GM23338 (cell line): ENCODE measurements at regions not wholly inside any gene's neighbourhood (a gene's known extent, or its start where the extent isn't known, plus 50 kb on each side); places are given as distances from the start of the nearest gene placed in this dataset.

Source experiments
- ATAC-seq: fragments of 200-7000 bp; cut with Tn5 transposase; 3 replicates; pipeline ENCODE4 v1.9.1; 2020
- DNase-seq: peaks from one replicate; pipeline ENCODE4 v3.0.0-alpha.2; 2015; ENCODE audit warnings: low spot score
- H2AFZ ChIP-seq: fragments of 200-600 bp; sonication (generic); 2 replicates; pipeline ENCODE4 v1.8.0; 2016; ENCODE audit warnings: antibody characterized with exemption, mild to moderate bottlenecking, moderate library complexity
- H3F3A ChIP-seq: fragments of 200-600 bp; sonication (generic); replicated peaks from 2 replicates; pipeline ENCODE4 v1.8.0; 2017; ENCODE audit warnings: antibody characterized with exemption, mixed run types, low read depth
- H3K27ac ChIP-seq: fragments of 200-600 bp; sonication (generic); 2 replicates; pipeline ENCODE4 v1.6.1; 2016; ENCODE audit warnings: low read depth
- H3K27me3 ChIP-seq: fragments of 200-600 bp; sonication (generic); 2 replicates; pipeline ENCODE4 v1.8.0; 2016; ENCODE audit warnings: mild to moderate bottlenecking, mixed run types, moderate library complexity; ENCODE audit not compliant: insufficient read depth
- H3K36me3 ChIP-seq: fragments of 200-600 bp; sonication (generic); 2 replicates; pipeline ENCODE4 v1.8.0; 2016; ENCODE audit warnings: mild to moderate bottlenecking; ENCODE audit not compliant: insufficient read depth
- H3K4me1 ChIP-seq: fragments of 200-600 bp; sonication (generic); 2 replicates; pipeline ENCODE4 v1.8.0; 2016; ENCODE audit warnings: mild to moderate bottlenecking, moderate library complexity; ENCODE audit not compliant: insufficient read depth
- H3K4me2 ChIP-seq: fragments of 200-600 bp; sonication (generic); 2 replicates; pipeline ENCODE4 v1.7.1; 2017; ENCODE audit warnings: mixed run types
- H3K4me3 ChIP-seq: fragments of 200-600 bp; sonication (generic); 2 replicates; pipeline ENCODE4 v1.6.1; 2016; ENCODE audit warnings: mixed run types
- H3K79me2 ChIP-seq: fragments of 200-600 bp; sonication (generic); replicated peaks from 2 replicates; pipeline ENCODE4 v1.8.0; 2017; ENCODE audit warnings: mild to moderate bottlenecking; ENCODE audit not compliant: insufficient read depth
- H3K9me2 ChIP-seq: fragments of 200-600 bp; sonication (generic); 2 replicates; pipeline ENCODE4 v1.8.0; 2017; ENCODE audit not compliant: insufficient read depth
- H4K20me1 ChIP-seq: fragments of 200-600 bp; sonication (generic); replicated peaks from 2 replicates; pipeline ENCODE4 v1.8.0; 2017; ENCODE audit warnings: mild to moderate bottlenecking; ENCODE audit not compliant: insufficient read depth
- H3K27ac Mint-ChIP-seq: 2 replicates; pipeline ENCODE4 v1.8.0; 2020; ENCODE audit warnings: inconsistent platforms, mild to moderate bottlenecking, moderate library complexity, mixed read lengths
- H3K27me3 Mint-ChIP-seq: 3 replicates; pipeline ENCODE4 v1.8.0; 2022; ENCODE audit warnings: low read depth, mild to moderate bottlenecking, moderate library complexity, mixed read lengths, inconsistent platforms; ENCODE audit not compliant: insufficient read depth, poor library complexity
- H3K36me3 Mint-ChIP-seq: 3 replicates; pipeline ENCODE4 v1.8.0; 2021; ENCODE audit warnings: low read depth, mild to moderate bottlenecking, inconsistent platforms, moderate library complexity, mixed read lengths
- H3K4me1 Mint-ChIP-seq: 3 replicates; pipeline ENCODE4 v1.8.0; 2020; ENCODE audit warnings: mild to moderate bottlenecking, inconsistent platforms, mixed read lengths
- H3K4me3 Mint-ChIP-seq: 3 replicates; pipeline ENCODE4 v1.8.0; 2021; ENCODE audit warnings: moderate library complexity, mild to moderate bottlenecking, inconsistent platforms, mixed read lengths
- H3K9me3 Mint-ChIP-seq: 3 replicates; pipeline ENCODE4 v1.8.0; 2020; ENCODE audit warnings: moderate library complexity, mild to moderate bottlenecking, inconsistent platforms, mixed read lengths
- CREB1 ChIP-seq: fragments of 250-450 bp; sonication (Bioruptor Pico); IDR thresholded peaks from 2 replicates; pipeline ENCODE4 v1.5.0; 2020; ENCODE audit warnings: low read depth, mild to moderate bottlenecking, moderate library complexity
- EZH2phosphoT487 ChIP-seq: fragments of 200-600 bp; sonication (generic); IDR thresholded peaks from one replicate; pipeline ENCODE4 v1.8.1; 2018; ENCODE audit warnings: antibody characterized with exemption; ENCODE audit not compliant: unreplicated experiment
- NANOG ChIP-seq: IDR thresholded peaks from 2 replicates; pipeline ENCODE4 v1.6.1; 2016; ENCODE audit warnings: antibody characterized with exemption, borderline replicate concordance
- STAT1 ChIP-seq: IDR thresholded peaks from one replicate; pipeline ENCODE4 v1.6.1; 2016; ENCODE audit warnings: antibody characterized with exemption; ENCODE audit not compliant: unreplicated experiment
- ZNF114 ChIP-seq: fragments of 250-450 bp; sonication (Bioruptor Pico); IDR thresholded peaks from 2 replicates; pipeline ENCODE4 v1.5.0; 2020; ENCODE audit warnings: mild to moderate bottlenecking, moderate library complexity
- TF ChIP-seq, protein P1 (sequence below), 2 experiments: fragments of 200-600 bp in 1 of 2; sonication (generic) in 1 of 2; conservative IDR thresholded peaks; 2 replicates each; pipeline versions ENCODE4 v1.5.1 to v1.6.1; 2016 to 2017; ENCODE audit warnings: antibody characterized with exemption in 2 of 2, low read depth in 2 of 2, mild to moderate bottlenecking in 2 of 2, moderate library complexity in 1 of 2
- TF ChIP-seq, protein P2 (sequence below): IDR thresholded peaks from 2 replicates; pipeline ENCODE4 v1.6.1; 2016; ENCODE audit warnings: antibody characterized with exemption
- TF ChIP-seq, protein P3 (sequence below): fragments of 250-450 bp; sonication (Bioruptor Pico); IDR thresholded peaks from 2 replicates; pipeline ENCODE4 v1.5.0; 2020; ENCODE audit warnings: mild to moderate bottlenecking, moderate library complexity

DNA sequence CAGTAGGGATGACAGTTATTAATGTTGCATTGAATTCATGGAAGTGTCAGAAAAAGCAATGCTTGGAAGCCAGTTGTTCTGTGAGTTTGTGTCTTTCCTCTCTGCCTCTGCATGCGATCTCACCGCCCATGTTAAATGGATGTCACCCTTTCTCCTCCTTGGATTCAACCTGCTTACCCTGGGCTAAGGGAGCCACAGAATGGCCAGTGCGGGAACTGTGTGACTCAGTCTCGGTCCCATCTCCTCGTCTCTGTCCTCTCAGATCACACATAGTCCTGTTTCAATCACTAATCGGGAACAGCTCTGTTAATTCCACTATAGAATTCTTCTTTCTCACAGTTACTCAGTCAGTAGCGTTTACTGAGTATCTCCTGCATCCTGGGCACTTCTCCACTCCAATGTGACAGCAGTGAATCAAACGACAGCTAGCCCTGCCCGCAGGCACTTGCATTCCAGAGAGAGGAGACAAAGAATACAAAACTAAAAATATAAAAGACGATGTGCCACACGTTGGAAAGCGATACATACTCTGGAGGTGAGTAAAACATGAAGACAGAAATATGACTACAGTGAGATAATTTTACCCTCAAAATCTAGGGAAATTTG lies 53.6 kb upstream of the TLR3 start:
- Histone ChIP-seq H3K27me3 (no peaks in the 10 kb centered on the region), H3F3A (peaks cover 7% of the 10 kb centered on the region; the same call in 1 of the 2 replicates), H3K4me1 (peaks cover 12% of the 10 kb centered on the region), H3K9me2 (no peaks in the 10 kb centered on the region), H3K4me2 (no peak overlapping the region), H3K36me3 (no peaks in the 10 kb centered on the region), H2AFZ (peak overlapping the region; percentile 33; the same call in 1 of the 2 replicates), H3K27ac (peak overlapping the region; percentile 80), H4K20me1 (no peaks in the 10 kb centered on the region), H3K79me2 (no peaks in the 10 kb centered on the region), H3K4me3 (no peak overlapping the region)
- H3K36me3 Mint-ChIP-seq, result peaks cover 11% of the 10 kb centered on the region
- H3K27me3 Mint-ChIP-seq, result peaks cover 6% of the 10 kb centered on the region
- H3K9me3 Mint-ChIP-seq, result peaks cover 8% of the 10 kb centered on the region; the same call in 2 of the 3 replicates
- peak overlapping the region; percentile 82 for H3K27ac Mint-ChIP-seq
- TF ChIP-seq, protein P1, sequence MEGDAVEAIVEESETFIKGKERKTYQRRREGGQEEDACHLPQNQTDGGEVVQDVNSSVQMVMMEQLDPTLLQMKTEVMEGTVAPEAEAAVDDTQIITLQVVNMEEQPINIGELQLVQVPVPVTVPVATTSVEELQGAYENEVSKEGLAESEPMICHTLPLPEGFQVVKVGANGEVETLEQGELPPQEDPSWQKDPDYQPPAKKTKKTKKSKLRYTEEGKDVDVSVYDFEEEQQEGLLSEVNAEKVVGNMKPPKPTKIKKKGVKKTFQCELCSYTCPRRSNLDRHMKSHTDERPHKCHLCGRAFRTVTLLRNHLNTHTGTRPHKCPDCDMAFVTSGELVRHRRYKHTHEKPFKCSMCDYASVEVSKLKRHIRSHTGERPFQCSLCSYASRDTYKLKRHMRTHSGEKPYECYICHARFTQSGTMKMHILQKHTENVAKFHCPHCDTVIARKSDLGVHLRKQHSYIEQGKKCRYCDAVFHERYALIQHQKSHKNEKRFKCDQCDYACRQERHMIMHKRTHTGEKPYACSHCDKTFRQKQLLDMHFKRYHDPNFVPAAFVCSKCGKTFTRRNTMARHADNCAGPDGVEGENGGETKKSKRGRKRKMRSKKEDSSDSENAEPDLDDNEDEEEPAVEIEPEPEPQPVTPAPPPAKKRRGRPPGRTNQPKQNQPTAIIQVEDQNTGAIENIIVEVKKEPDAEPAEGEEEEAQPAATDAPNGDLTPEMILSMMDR (conservative IDR thresholded peaks at IDR 0.05; ENCODE audit: low read depth in 2 of 2), result peak; percentile 10 to 66; a peak in 2 of 4 replicates
- TF ChIP-seq, protein P2, sequence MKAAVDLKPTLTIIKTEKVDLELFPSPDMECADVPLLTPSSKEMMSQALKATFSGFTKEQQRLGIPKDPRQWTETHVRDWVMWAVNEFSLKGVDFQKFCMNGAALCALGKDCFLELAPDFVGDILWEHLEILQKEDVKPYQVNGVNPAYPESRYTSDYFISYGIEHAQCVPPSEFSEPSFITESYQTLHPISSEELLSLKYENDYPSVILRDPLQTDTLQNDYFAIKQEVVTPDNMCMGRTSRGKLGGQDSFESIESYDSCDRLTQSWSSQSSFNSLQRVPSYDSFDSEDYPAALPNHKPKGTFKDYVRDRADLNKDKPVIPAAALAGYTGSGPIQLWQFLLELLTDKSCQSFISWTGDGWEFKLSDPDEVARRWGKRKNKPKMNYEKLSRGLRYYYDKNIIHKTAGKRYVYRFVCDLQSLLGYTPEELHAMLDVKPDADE, result no peak
- TF ChIP-seq STAT1 (no peak), CREB1 (CRISPR knock-in tag) (no peak)
- no peak overlapping the region for H3K4me3 Mint-ChIP-seq
- ATAC-seq (peak; percentile 33; the same call in 2 of the 3 replicates), DNase-seq (no peak)
- peaks cover 35% of the 10 kb centered on the region for H3K4me1 Mint-ChIP-seq

DNA sequence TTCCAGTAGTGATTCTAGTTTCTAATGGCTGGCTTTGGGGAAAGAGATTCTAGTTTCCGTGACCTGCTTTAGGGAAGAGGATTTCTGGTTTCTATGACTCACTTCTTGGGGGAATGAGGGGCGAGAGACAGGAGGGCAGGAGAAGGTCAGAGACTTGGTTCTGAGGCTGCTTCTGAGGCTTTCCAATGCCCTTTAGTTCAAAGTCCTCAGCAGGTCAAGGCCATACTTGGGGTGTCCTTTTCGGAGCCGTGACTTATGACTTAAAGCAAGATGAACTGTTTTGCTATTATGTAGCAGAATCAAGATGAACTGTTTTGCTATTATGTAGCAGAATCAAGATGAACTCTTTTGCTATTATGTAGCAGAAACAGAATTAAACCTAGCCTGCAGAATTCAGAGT lies 52.2 kb upstream of the TLR3 start:
- Mint-ChIP-seq H3K27me3 (peaks cover 8% of the 10 kb centered on the region), H3K4me1 (peaks cover 43% of the 10 kb centered on the region), H3K36me3 (peaks cover 8% of the 10 kb centered on the region; the same call in 2 of the 3 replicates), H3K27ac (no peak overlapping the region), H3K4me3 (no peak overlapping the region), H3K9me3 (peaks cover 8% of the 10 kb centered on the region; the same call in 2 of the 3 replicates)
- ATAC-seq (no peak), DNase-seq (no peak)
- no peaks in the 10 kb centered on the region for H3K9me2 ChIP-seq
- H3K4me1 ChIP-seq, result peaks cover 16% of the 10 kb centered on the region
- no peaks in the 10 kb centered on the region for H3K27me3 ChIP-seq
- H4K20me1 ChIP-seq, result no peaks in the 10 kb centered on the region
- no peaks in the 10 kb centered on the region for H3K79me2 ChIP-seq
- H3K4me3 ChIP-seq, result no peak overlapping the region
- no peak overlapping the region for H2AFZ ChIP-seq
- H3K27ac ChIP-seq, result no peak overlapping the region
- H3F3A ChIP-seq, result peaks cover 7% of the 10 kb centered on the region; the same call in 1 of the 2 replicates
- no peaks in the 10 kb centered on the region for H3K36me3 ChIP-seq
- no peak overlapping the region for H3K4me2 ChIP-seq
- TF ChIP-seq STAT1 (no peak), CREB1 (CRISPR knock-in tag) (no peak), NANOG (no peak), EZH2phosphoT487 (no peak), ZNF114 (CRISPR knock-in tag) (no peak)
- TF ChIP-seq, protein P3, sequence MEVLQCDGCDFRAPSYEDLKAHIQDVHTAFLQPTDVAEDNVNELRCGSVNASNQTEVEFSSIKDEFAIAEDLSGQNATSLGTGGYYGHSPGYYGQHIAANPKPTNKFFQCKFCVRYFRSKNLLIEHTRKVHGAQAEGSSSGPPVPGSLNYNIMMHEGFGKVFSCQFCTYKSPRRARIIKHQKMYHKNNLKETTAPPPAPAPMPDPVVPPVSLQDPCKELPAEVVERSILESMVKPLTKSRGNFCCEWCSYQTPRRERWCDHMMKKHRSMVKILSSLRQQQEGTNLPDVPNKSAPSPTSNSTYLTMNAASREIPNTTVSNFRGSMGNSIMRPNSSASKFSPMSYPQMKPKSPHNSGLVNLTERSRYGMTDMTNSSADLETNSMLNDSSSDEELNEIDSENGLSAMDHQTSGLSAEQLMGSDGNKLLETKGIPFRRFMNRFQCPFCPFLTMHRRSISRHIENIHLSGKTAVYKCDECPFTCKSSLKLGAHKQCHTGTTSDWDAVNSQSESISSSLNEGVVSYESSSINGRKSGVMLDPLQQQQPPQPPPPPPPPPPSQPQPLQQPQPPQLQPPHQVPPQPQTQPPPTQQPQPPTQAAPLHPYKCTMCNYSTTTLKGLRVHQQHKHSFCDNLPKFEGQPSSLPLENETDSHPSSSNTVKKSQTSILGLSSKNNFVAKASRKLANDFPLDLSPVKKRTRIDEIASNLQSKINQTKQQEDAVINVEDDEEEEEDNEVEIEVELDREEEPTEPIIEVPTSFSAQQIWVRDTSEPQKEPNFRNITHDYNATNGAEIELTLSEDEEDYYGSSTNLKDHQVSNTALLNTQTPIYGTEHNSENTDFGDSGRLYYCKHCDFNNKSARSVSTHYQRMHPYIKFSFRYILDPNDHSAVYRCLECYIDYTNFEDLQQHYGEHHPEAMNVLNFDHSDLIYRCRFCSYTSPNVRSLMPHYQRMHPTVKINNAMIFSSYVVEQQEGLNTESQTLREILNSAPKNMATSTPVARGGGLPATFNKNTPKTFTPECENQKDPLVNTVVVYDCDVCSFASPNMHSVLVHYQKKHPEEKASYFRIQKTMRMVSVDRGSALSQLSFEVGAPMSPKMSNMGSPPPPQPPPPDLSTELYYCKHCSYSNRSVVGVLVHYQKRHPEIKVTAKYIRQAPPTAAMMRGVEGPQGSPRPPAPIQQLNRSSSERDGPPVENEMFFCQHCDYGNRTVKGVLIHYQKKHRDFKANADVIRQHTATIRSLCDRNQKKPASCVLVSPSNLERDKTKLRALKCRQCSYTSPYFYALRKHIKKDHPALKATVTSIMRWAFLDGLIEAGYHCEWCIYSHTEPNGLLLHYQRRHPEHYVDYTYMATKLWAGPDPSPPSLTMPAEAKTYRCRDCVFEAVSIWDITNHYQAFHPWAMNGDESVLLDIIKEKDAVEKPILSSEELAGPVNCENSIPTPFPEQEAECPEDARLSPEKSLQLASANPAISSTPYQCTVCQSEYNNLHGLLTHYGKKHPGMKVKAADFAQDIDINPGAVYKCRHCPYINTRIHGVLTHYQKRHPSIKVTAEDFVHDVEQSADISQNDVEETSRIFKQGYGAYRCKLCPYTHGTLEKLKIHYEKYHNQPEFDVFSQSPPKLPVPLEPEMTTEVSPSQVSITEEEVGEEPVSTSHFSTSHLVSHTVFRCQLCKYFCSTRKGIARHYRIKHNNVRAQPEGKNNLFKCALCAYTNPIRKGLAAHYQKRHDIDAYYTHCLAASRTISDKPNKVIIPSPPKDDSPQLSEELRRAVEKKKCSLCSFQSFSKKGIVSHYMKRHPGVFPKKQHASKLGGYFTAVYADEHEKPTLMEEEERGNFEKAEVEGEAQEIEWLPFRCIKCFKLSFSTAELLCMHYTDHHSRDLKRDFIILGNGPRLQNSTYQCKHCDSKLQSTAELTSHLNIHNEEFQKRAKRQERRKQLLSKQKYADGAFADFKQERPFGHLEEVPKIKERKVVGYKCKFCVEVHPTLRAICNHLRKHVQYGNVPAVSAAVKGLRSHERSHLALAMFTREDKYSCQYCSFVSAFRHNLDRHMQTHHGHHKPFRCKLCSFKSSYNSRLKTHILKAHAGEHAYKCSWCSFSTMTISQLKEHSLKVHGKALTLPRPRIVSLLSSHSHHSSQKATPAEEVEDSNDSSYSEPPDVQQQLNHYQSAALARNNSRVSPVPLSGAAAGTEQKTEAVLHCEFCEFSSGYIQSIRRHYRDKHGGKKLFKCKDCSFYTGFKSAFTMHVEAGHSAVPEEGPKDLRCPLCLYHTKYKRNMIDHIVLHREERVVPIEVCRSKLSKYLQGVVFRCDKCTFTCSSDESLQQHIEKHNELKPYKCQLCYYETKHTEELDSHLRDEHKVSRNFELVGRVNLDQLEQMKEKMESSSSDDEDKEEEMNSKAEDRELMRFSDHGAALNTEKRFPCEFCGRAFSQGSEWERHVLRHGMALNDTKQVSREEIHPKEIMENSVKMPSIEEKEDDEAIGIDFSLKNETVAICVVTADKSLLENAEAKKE (CRISPR knock-in tag), result no peak
- TF ChIP-seq, protein P1 (conservative IDR thresholded peaks at IDR 0.05; ENCODE audit: low read depth in 2 of 2), result no peak
